NB4 (cell line): ENCODE measurements at regions not wholly inside any gene's neighbourhood (a gene's known extent, or its start where the extent isn't known, plus 50 kb on each side); places are given as distances from the start of the nearest gene placed in this dataset.

Experiments
- POLR2A ChIP-seq: IDR thresholded peaks from 2 replicates; pipeline ENCODE4 v1.6.1; 2011; ENCODE audit warnings: mild to moderate bottlenecking; ENCODE audit not compliant: insufficient read length; ENCODE audit errors: extremely low read depth
- TF ChIP-seq, protein P1 (sequence below): IDR thresholded peaks from one replicate; pipeline ENCODE4 v1.5.1; 2012; ENCODE audit warnings: low read depth, low read length

DNA sequence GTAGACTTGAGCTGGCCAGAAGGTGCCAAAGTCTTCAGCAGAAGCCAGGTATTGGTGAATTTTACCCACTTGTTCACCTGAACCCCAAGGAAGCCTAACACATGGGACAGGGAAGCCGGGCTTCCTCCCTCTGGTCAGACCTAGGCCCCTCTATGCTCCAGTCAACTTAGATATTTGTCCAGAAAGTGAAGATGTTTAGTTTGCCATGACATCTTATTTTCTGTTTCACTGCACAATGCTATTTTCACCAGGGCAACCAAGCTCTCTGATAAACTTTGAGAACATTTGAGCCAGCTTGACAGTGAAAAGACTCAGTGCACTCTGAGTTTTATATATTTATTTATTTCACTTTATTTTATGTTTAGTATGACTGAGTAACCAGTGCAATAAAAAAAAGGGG lies 71.0 kb downstream of the SOX14 start:
- TF ChIP-seq, protein P1, sequence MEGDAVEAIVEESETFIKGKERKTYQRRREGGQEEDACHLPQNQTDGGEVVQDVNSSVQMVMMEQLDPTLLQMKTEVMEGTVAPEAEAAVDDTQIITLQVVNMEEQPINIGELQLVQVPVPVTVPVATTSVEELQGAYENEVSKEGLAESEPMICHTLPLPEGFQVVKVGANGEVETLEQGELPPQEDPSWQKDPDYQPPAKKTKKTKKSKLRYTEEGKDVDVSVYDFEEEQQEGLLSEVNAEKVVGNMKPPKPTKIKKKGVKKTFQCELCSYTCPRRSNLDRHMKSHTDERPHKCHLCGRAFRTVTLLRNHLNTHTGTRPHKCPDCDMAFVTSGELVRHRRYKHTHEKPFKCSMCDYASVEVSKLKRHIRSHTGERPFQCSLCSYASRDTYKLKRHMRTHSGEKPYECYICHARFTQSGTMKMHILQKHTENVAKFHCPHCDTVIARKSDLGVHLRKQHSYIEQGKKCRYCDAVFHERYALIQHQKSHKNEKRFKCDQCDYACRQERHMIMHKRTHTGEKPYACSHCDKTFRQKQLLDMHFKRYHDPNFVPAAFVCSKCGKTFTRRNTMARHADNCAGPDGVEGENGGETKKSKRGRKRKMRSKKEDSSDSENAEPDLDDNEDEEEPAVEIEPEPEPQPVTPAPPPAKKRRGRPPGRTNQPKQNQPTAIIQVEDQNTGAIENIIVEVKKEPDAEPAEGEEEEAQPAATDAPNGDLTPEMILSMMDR: no peak
- TF ChIP-seq POLR2A: no peak
